GM20000 (cell line): ENCODE measurements at regions not wholly inside any gene's neighbourhood (a gene's known extent, or its start where the extent isn't known, plus 50 kb on each side); places are given as distances from the start of the nearest gene placed in this dataset.

Experiments used
- DNase-seq: peaks from one replicate; pipeline ENCODE4 v3.0.0; 2012; ENCODE audit warnings: low spot score
- TF ChIP-seq, protein P1 (sequence below): IDR thresholded peaks from 2 replicates; pipeline ENCODE4 v1.5.1; 2012; ENCODE audit warnings: mild to moderate bottlenecking, control low read depth; ENCODE audit errors: extremely low read depth, missing control alignments

DNA sequence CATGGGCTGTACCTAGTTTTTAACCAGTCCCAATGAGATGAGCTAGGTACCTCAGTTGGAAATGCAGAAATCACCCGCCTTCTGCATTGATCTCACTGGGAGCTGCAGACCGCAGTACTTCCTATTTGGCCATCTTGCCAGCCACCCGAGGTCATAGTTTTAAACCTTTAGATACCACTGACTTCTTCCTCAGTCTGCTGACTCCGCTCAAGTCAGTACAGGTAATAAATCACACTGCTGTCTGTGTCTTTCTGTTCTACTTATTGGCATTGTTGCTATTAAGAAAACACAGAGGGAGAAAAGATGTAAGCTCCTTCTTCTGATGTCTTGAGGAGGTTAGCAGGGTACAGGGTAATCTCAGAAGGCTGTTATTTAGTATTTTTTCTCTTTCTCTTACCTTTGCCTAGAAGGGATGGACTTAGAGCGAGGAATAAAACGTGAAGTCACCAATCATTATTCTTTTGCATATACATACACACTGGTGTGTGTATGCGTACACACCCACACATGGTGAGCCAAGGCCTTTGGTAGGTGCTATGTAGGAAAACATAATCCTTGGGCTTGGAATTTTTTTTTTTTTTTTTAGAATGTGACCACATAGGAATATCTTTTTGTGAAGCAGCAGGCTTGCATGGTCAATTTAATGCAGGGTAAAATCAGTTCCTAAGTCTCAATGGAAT lies 197.2 kb downstream of the EDEM1 start:
- DNase-seq = no peak
- TF ChIP-seq, protein P1, sequence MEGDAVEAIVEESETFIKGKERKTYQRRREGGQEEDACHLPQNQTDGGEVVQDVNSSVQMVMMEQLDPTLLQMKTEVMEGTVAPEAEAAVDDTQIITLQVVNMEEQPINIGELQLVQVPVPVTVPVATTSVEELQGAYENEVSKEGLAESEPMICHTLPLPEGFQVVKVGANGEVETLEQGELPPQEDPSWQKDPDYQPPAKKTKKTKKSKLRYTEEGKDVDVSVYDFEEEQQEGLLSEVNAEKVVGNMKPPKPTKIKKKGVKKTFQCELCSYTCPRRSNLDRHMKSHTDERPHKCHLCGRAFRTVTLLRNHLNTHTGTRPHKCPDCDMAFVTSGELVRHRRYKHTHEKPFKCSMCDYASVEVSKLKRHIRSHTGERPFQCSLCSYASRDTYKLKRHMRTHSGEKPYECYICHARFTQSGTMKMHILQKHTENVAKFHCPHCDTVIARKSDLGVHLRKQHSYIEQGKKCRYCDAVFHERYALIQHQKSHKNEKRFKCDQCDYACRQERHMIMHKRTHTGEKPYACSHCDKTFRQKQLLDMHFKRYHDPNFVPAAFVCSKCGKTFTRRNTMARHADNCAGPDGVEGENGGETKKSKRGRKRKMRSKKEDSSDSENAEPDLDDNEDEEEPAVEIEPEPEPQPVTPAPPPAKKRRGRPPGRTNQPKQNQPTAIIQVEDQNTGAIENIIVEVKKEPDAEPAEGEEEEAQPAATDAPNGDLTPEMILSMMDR = no peak

- TF ChIP-seq, protein P1 = no peak
- DNase-seq = no peak
These were observed 200.6 kb downstream of the EDEM1 start for GRCh38 chr3:5388091-5388490.

- TF ChIP-seq, protein P1 = no peak
- DNase-seq = no peak
These were observed 201.6 kb downstream of the EDEM1 start for GRCh38 chr3:5389057-5389456.

- TF ChIP-seq, protein P1 = no peak
- no peak for DNase-seq
These were observed 202.7 kb downstream of the EDEM1 start for GRCh38 chr3:5390221-5390620.

DNA sequence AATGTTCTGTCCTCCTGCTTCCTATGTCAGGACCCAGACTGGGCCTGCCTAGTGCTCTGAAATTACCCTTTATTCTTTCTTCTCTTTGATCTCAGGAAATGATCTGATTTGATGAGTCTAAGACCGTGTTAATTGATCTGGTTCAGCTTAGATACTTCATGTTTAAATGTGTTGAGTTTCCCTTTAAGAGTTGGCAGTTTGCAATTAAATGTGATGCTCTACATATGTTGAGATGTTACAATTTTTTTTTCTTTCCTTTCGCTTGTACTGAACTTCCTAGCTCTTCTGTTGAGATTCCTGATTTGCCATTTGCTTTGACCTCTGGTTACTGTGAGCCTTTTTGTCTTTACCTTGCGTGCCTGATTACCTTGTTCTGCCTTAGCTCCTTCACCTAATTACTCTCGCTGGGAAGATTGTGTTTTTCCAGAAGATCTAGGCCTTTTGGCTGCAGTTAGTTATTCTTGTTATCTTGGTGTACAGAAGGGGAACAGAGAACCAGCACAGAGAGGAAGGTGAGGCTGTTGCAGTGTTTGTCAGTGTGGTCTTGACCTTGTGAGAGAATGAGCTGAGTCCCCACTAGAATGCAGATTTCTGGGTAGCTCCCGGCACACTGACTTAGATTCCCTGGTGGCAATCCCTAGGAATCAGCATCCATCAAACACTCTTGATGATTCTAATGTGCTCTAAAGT lies 203.6 kb downstream of the EDEM1 start:
- no peak for DNase-seq
- TF ChIP-seq, protein P1 = no peak

- TF ChIP-seq, protein P1 = no peak
These were observed 213.5 kb downstream of the EDEM1 start for GRCh38 chr3:5401002-5401401.

DNA sequence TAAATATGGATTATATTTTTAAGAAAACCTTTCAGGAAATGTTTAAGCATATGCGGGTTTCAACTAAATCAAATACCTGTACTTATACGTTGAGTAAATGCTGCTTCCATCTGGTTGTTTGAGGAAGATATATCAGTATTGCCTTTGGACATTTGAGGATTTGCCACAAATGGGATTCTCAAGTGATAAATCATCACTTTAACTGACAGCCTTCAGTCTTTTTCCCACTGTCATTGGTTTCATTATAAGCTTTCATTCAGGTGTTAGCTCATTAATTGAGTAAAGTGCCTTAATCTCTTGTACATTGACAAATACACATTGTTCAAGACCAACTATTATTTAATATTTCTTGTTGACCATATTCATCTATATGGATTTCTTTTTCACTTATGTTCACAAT lies 217.2 kb downstream of the EDEM1 start:
- no peak for DNase-seq
- TF ChIP-seq, protein P1 = no peak

More at GRCh38 chr3:5401002-5401401, 213.5 kb downstream of the EDEM1 start:
- DNase-seq = no peak
